ENCODE measurements at regions not wholly inside any gene's neighbourhood (a gene's known extent, or its start where the extent isn't known, plus 50 kb on each side); places are given as distances from the start of the nearest gene placed in this dataset.

- no peaks in the 10 kb centered on the region for H4K20me1 ChIP-seq (ENCODE audit: insufficient read depth, low read length, poor library complexity, severe bottlenecking)
- H3F3A ChIP-seq (ENCODE audit: low read depth): no peaks in the 10 kb centered on the region
- no peaks in the 10 kb centered on the region for H3K27me3 ChIP-seq (ENCODE audit: insufficient read depth, low read length, poor library complexity, severe bottlenecking)
- peak overlapping the region; percentile 97 for H2AFZ ChIP-seq (ENCODE audit: low read length)
- no peaks in the 10 kb centered on the region for H3K9me2 ChIP-seq (replicated peaks; ENCODE audit: low read depth, low read length)
- H3K4me3 ChIP-seq (ENCODE audit: low read length, poor library complexity, severe bottlenecking): no peak overlapping the region
- no peaks in the 10 kb centered on the region for H3K36me3 ChIP-seq (ENCODE audit: insufficient read depth, low read length)
- H3K9me3 ChIP-seq (ENCODE audit: insufficient read depth, low read depth, low read length): peaks cover 5% of the 10 kb centered on the region; the same call in 1 of the 2 replicates
- peak overlapping the region; percentile 50 for H3K4me2 ChIP-seq (ENCODE audit: low read depth, low read length, poor library complexity, severe bottlenecking)
- TF ChIP-seq CTCF (conservative IDR thresholded peaks at IDR 0.05; ENCODE audit: low read length) (no peak), EZH2phosphoT487 (IDR thresholded peaks at IDR 0.05; ENCODE audit: borderline replicate concordance) (no peak)
- no peaks in the 10 kb centered on the region for H3K79me2 ChIP-seq (ENCODE audit: insufficient read depth, low read length)
- H3K9ac ChIP-seq (ENCODE audit: low read depth, low read length, poor library complexity, severe bottlenecking): peak overlapping the region; percentile 3
- H3K4me1 ChIP-seq (ENCODE audit: insufficient read depth, low read length, poor library complexity, severe bottlenecking): peaks cover 10% of the 10 kb centered on the region
Observed at GRCh38 chr3:30263238-30263924, 343.0 kb upstream of the TGFBR2 start.

DNA sequence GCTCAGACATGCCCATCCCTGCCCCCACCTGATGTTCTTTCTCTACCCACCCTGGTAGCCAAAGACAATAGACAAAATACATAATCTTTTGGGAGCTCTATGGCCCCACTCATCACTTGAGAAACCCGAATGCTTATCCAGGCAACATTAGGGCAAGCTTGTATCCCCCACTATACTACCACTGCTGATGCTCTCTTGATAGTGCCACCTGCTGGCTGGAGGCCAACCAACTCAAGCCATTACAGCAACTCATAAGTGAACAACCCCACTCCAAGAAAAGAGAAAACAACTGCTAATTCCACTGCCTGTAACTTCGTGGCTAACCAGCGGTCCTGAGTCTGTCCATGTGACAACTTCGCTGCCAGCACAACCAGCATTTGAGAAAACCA, 342.5 kb upstream of the TGFBR2 start:
- Histone ChIP-seq H3K36me3 (ENCODE audit: insufficient read depth, low read length) (no peaks in the 10 kb centered on the region), H3F3A (ENCODE audit: low read depth) (no peaks in the 10 kb centered on the region), H3K79me2 (ENCODE audit: insufficient read depth, low read length) (no peaks in the 10 kb centered on the region), H3K9ac (ENCODE audit: low read depth, low read length, poor library complexity, severe bottlenecking) (no peak overlapping the region), H2AFZ (ENCODE audit: low read length) (peak overlapping the region; percentile 97), H3K27me3 (ENCODE audit: insufficient read depth, low read length, poor library complexity, severe bottlenecking) (no peaks in the 10 kb centered on the region), H3K4me2 (ENCODE audit: low read depth, low read length, poor library complexity, severe bottlenecking) (peak overlapping the region; percentile 50), H3K4me3 (ENCODE audit: low read length, poor library complexity, severe bottlenecking) (no peak overlapping the region), H3K4me1 (ENCODE audit: insufficient read depth, low read length, poor library complexity, severe bottlenecking) (peaks cover 10% of the 10 kb centered on the region), H4K20me1 (ENCODE audit: insufficient read depth, low read length, poor library complexity, severe bottlenecking) (no peaks in the 10 kb centered on the region), H3K9me3 (ENCODE audit: insufficient read depth, low read depth, low read length) (peaks cover 5% of the 10 kb centered on the region; the same call in 1 of the 2 replicates), H3K9me2 (replicated peaks; ENCODE audit: low read depth, low read length) (no peaks in the 10 kb centered on the region)
- TF ChIP-seq EZH2phosphoT487 (IDR thresholded peaks at IDR 0.05; ENCODE audit: borderline replicate concordance) (no peak), CTCF (conservative IDR thresholded peaks at IDR 0.05; ENCODE audit: low read length) (peak; percentile 61)

DNA sequence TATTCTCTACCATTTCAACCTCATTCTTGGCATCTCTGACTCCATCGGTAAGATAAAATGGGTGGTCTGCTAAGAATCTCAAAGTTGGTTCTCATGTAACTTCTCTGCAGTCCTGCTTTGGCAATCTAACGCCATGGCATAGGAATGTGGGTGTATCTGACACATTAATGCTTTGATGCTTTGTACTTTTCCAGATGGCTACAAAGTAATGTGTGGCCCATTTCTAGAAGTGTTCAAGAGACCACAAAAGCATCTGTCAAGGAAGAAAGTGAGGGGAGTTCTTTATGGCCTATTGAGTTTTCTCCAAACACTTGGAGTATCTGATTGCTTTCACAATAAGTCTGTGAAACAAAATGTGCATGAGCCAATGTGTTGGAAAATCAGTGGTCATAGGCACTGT, 339.9 kb upstream of the TGFBR2 start:
- TF ChIP-seq CTCF (conservative IDR thresholded peaks at IDR 0.05; ENCODE audit: low read length) (no peak), EZH2phosphoT487 (IDR thresholded peaks at IDR 0.05; ENCODE audit: borderline replicate concordance) (no peak)
- H3F3A ChIP-seq (ENCODE audit: low read depth): no peaks in the 10 kb centered on the region
- H4K20me1 ChIP-seq (ENCODE audit: insufficient read depth, low read length, poor library complexity, severe bottlenecking): no peaks in the 10 kb centered on the region
- no peaks in the 10 kb centered on the region for H3K9me2 ChIP-seq (replicated peaks; ENCODE audit: low read depth, low read length)
- H3K79me2 ChIP-seq (ENCODE audit: insufficient read depth, low read length): no peaks in the 10 kb centered on the region
- no peak overlapping the region for H3K4me3 ChIP-seq (ENCODE audit: low read length, poor library complexity, severe bottlenecking)
- H3K4me1 ChIP-seq (ENCODE audit: insufficient read depth, low read length, poor library complexity, severe bottlenecking): peaks cover 10% of the 10 kb centered on the region
- peaks cover 5% of the 10 kb centered on the region; the same call in 1 of the 2 replicates for H3K9me3 ChIP-seq (ENCODE audit: insufficient read depth, low read depth, low read length)
- no peak overlapping the region for H3K9ac ChIP-seq (ENCODE audit: low read depth, low read length, poor library complexity, severe bottlenecking)
- H2AFZ ChIP-seq (ENCODE audit: low read length): 0 out of 2 replicates have a peak overlapping the region, but pooled peaks have one; percentile 14
- no peaks in the 10 kb centered on the region for H3K36me3 ChIP-seq (ENCODE audit: insufficient read depth, low read length)
- H3K27me3 ChIP-seq (ENCODE audit: insufficient read depth, low read length, poor library complexity, severe bottlenecking): no peaks in the 10 kb centered on the region
- no peak overlapping the region for H3K4me2 ChIP-seq (ENCODE audit: low read depth, low read length, poor library complexity, severe bottlenecking)
